Mucosa of rectum (tissue), 2 donors: ENCODE measurements at regions not wholly inside any gene's neighbourhood (a gene's known extent, or its start where the extent isn't known, plus 50 kb on each side); places are given as distances from the start of the nearest gene placed in this dataset.
"Not testable (repeated sequence)": the region's sequence is repeated elsewhere in the genome, so short reads cannot be mapped to it uniquely, and the experiment has no call there.

Experiments
- H3K27ac ChIP-seq, 2 donors: one replicate each; pipeline ENCODE4 v1.7.0; 2013; ENCODE audit warnings: inconsistent platforms in 2 of 2, low read depth in 2 of 2, low read length in 2 of 2
- H3K27me3 ChIP-seq, 2 donors: one replicate each; pipeline ENCODE4 v1.7.0; 2013; ENCODE audit warnings: low read length in 2 of 2; ENCODE audit not compliant: control insufficient read depth in 2 of 2, insufficient read depth in 2 of 2
- H3K36me3 ChIP-seq, 2 donors: one replicate each; pipeline ENCODE4 v1.7.0; 2013; ENCODE audit warnings: low read length in 2 of 2; ENCODE audit not compliant: control insufficient read depth in 2 of 2, insufficient read depth in 2 of 2
- H3K4me1 ChIP-seq, 2 donors: one replicate each; pipeline ENCODE4 v1.7.0; 2013; ENCODE audit warnings: low read length in 2 of 2, mild to moderate bottlenecking in 1 of 2; ENCODE audit not compliant: control insufficient read depth in 2 of 2, insufficient read depth in 2 of 2
- H3K4me3 ChIP-seq, 2 donors: one replicate each; pipeline ENCODE4 v1.7.0; 2013; ENCODE audit warnings: low read length in 2 of 2
- H3K9ac ChIP-seq, 2 donors: one replicate each; pipeline ENCODE4 v1.7.0; 2013; ENCODE audit warnings: low read length in 2 of 2, low read depth in 1 of 2, mild to moderate bottlenecking in 1 of 2
- H3K9me3 ChIP-seq, 2 donors: one replicate each; pipeline ENCODE4 v1.7.0; 2013; ENCODE audit warnings: low read length in 2 of 2; ENCODE audit not compliant: control insufficient read depth in 2 of 2
- donor health status: healthy.
- donor health status: Normal muscosa, but diverticular disease.

- H3K27ac ChIP-seq = no peak overlapping the region
- H3K4me1 ChIP-seq = no peaks in the 10 kb centered on the region
- H3K27me3 ChIP-seq = no peaks in the 10 kb centered on the region
- H3K9ac ChIP-seq = no peak overlapping the region
- H3K36me3 ChIP-seq = no peaks in the 10 kb centered on the region
- no peaks in the 10 kb centered on the region for H3K9me3 ChIP-seq
- H3K4me3 ChIP-seq = no peak overlapping the region
Measured at GRCh38 chr6:18527836-18528743, 140.9 kb downstream of the RNF144B start.

- Histone ChIP-seq H3K4me1 (no peaks in the 10 kb centered on the region), H3K27ac (no peak overlapping the region), H3K9me3 (no peaks in the 10 kb centered on the region), H3K36me3 (no peaks in the 10 kb centered on the region), H3K27me3 (no peaks in the 10 kb centered on the region), H3K9ac (no peak overlapping the region), H3K4me3 (no peak overlapping the region)
Measured at GRCh38 chr6:18530201-18530600, 143.1 kb downstream of the RNF144B start.

GRCh38 chr6:18532139-18532538, 145.0 kb downstream of the RNF144B start:
- Histone ChIP-seq H3K4me1 (no peaks in the 10 kb centered on the region), H3K9me3 (no peaks in the 10 kb centered on the region), H3K36me3 (no peaks in the 10 kb centered on the region), H3K4me3 (no peak overlapping the region), H3K9ac (no peak overlapping the region), H3K27ac (no peak overlapping the region), H3K27me3 (no peaks in the 10 kb centered on the region)

GRCh38 chr6:18533793-18534192, 146.6 kb downstream of the RNF144B start:
- no peaks in the 10 kb centered on the region for H3K9me3 ChIP-seq
- no peak overlapping the region for H3K9ac ChIP-seq
- H3K27ac ChIP-seq = no peak overlapping the region
- H3K36me3 ChIP-seq = no peaks in the 10 kb centered on the region
- no peaks in the 10 kb centered on the region for H3K27me3 ChIP-seq
- H3K4me3 ChIP-seq = no peak overlapping the region
- H3K4me1 ChIP-seq = no peaks in the 10 kb centered on the region

GRCh38 chr6:18536591-18537055, 149.5 kb downstream of the RNF144B start:
- H3K27ac ChIP-seq = no peak overlapping the region
- no peak overlapping the region for H3K4me3 ChIP-seq
- no peaks in the 10 kb centered on the region for H3K9me3 ChIP-seq
- no peaks in the 10 kb centered on the region for H3K27me3 ChIP-seq
- no peaks in the 10 kb centered on the region for H3K4me1 ChIP-seq
- H3K36me3 ChIP-seq = no peaks in the 10 kb centered on the region
- H3K9ac ChIP-seq = no peak overlapping the region

GRCh38 chr6:18538315-18538714, 151.2 kb downstream of the RNF144B start:
- Histone ChIP-seq H3K27me3 (no peaks in the 10 kb centered on the region), H3K4me1 (no peaks in the 10 kb centered on the region), H3K27ac (no peak overlapping the region), H3K9ac (no peak overlapping the region), H3K9me3 (no peaks in the 10 kb centered on the region), H3K4me3 (no peak overlapping the region), H3K36me3 (no peaks in the 10 kb centered on the region)

- no peaks in the 10 kb centered on the region for H3K36me3 ChIP-seq
- no peaks in the 10 kb centered on the region for H3K9me3 ChIP-seq
- no peak overlapping the region for H3K27ac ChIP-seq
- H3K27me3 ChIP-seq = no peaks in the 10 kb centered on the region
- H3K4me3 ChIP-seq = no peak overlapping the region
- H3K9ac ChIP-seq = no peak overlapping the region
- no peaks in the 10 kb centered on the region for H3K4me1 ChIP-seq
Measured at GRCh38 chr6:18543051-18543450, 155.9 kb downstream of the RNF144B start.

- H3K9me3 ChIP-seq, H3K36me3 ChIP-seq, H3K27me3 ChIP-seq, H3K9ac ChIP-seq, H3K27ac ChIP-seq, H3K4me3 ChIP-seq, H3K4me1 ChIP-seq: not testable (repeated sequence)
Measured at GRCh38 chr6:18545142-18545541, 158.0 kb downstream of the RNF144B start.

GRCh38 chr6:18545726-18546125, 158.6 kb downstream of the RNF144B start:
- Histone ChIP-seq H3K4me3 (no peak overlapping the region), H3K9me3 (no peaks in the 10 kb centered on the region), H3K27me3 (no peaks in the 10 kb centered on the region), H3K27ac (no peak overlapping the region), H3K4me1 (no peaks in the 10 kb centered on the region), H3K36me3 (no peaks in the 10 kb centered on the region), H3K9ac (no peak overlapping the region)

- Histone ChIP-seq H3K9me3 (no peaks in the 10 kb centered on the region), H3K27me3 (no peaks in the 10 kb centered on the region)
Measured at GRCh38 chr6:18550119-18550518, 163.0 kb downstream of the RNF144B start.

More at GRCh38 chr6:18550119-18550518, 163.0 kb downstream of the RNF144B start:
- H3K4me3 ChIP-seq = no peak overlapping the region
- no peak overlapping the region for H3K27ac ChIP-seq
- no peak overlapping the region for H3K9ac ChIP-seq
- no peaks in the 10 kb centered on the region for H3K4me1 ChIP-seq
- no peaks in the 10 kb centered on the region for H3K36me3 ChIP-seq
